Natural killer cell (primary cell): ENCODE measurements at regions not wholly inside any gene's neighbourhood (a gene's known extent, or its start where the extent isn't known, plus 50 kb on each side); places are given as distances from the start of the nearest gene placed in this dataset.

Experiments used
- ATAC-seq, 3 donors: fragments of 150-1000 bp in 2 of 3; fragments of 200-7000 bp in 1 of 3; cut with Tn5 transposase; 1 replicate in 1 of 3; 2 replicates in 2 of 3; pipeline ENCODE4 v1.10.0; 2021; ENCODE audit warnings: mild to moderate bottlenecking in 2 of 3, moderate library complexity in 2 of 3
- DNase-seq, 2 donors: peaks; one replicate each; pipeline versions ENCODE4 v3.0.0 to v3.0.0-alpha.2; 2013 to 2021; ENCODE audit warnings: mixed read lengths in 1 of 2
- H3K27ac ChIP-seq: one replicate; pipeline ENCODE4 v1.5.1; 2013; ENCODE audit warnings: mild to moderate bottlenecking, low read length
- H3K27me3 ChIP-seq: one replicate; pipeline ENCODE4 v1.6.1; 2013; ENCODE audit warnings: low read length; ENCODE audit not compliant: control insufficient read depth, insufficient read depth
- H3K36me3 ChIP-seq: one replicate; pipeline ENCODE4 v1.6.1; 2013; ENCODE audit warnings: low read length; ENCODE audit not compliant: control insufficient read depth, insufficient read depth
- H3K4me1 ChIP-seq: one replicate; pipeline ENCODE4 v1.6.1; 2013; ENCODE audit warnings: low read length; ENCODE audit not compliant: control insufficient read depth, insufficient read depth
- H3K4me3 ChIP-seq: one replicate; pipeline ENCODE4 v1.5.1; 2013; ENCODE audit warnings: low read length
- H3K9me3 ChIP-seq: one replicate; pipeline ENCODE4 v1.6.1; 2013; ENCODE audit warnings: low read length; ENCODE audit not compliant: control insufficient read depth, insufficient read depth
- H3K27ac Mint-ChIP-seq, 2 donors: one replicate each; pipeline ENCODE4 v1.8.0; 2022; ENCODE audit warnings: mild to moderate bottlenecking in 2 of 2, mixed read lengths in 2 of 2, moderate library complexity in 1 of 2
- H3K27me3 Mint-ChIP-seq, 2 donors: one replicate each; pipeline ENCODE4 v1.8.0; 2022; ENCODE audit warnings: low read depth in 2 of 2, mixed read lengths in 2 of 2
- H3K36me3 Mint-ChIP-seq: one replicate; pipeline ENCODE4 v1.8.0; 2022; ENCODE audit warnings: mixed read lengths
- H3K4me1 Mint-ChIP-seq, 2 donors: one replicate each; pipeline ENCODE4 v1.8.0; 2022; ENCODE audit warnings: mixed read lengths in 2 of 2
- H3K4me3 Mint-ChIP-seq: one replicate; pipeline ENCODE4 v1.8.0; 2022; ENCODE audit warnings: mild to moderate bottlenecking, moderate library complexity, mixed read lengths
- H3K9me3 Mint-ChIP-seq, 2 donors: one replicate each; pipeline ENCODE4 v1.8.0; 2022; ENCODE audit warnings: mixed read lengths in 2 of 2
- CTCF ChIP-seq: fragments of 200-600 bp; IDR thresholded peaks from one replicate; pipeline ENCODE4 v1.8.0; 2022; ENCODE audit warnings: antibody characterized with exemption
- WGBS: methylation state at CpG from one replicate; pipeline ENCODE4 v1.1.7; 2013; ENCODE audit warnings: missing lambda C conversion rate; ENCODE audit not compliant: insufficient coverage; 5-methylcytosine and 5-hydroxymethylcytosine counted together
- intact Hi-C: fragments of 100-400 bp; cut with micrococcal nuclease; formaldehyde crosslinking; loops from one replicate; pipeline ENCODE4 v1.14.2; 2022

DNA sequence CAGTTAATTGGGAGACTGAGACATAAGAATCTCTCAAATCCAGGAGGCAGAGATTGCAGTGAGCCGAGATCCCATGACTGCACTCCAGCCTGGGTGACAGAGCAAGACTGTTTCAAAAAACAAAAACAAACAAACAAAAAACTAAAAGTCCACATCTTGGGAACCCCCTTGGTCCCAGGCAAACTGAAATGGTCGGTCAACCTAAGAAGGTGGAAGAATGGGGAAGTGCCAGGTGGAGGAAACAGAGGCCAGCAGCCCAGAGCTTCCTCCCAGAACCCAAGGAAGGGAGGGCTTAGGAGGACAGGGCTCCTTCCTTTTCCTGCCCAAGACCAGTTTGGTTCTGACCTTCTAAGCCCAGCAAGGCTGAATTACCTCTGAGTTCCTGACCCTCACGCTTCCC lies 121.0 kb upstream of the FUT8 start:
- intact Hi-C loops = no loop called here
- Mint-ChIP-seq H3K36me3 (no peaks in the 10 kb centered on the region), H3K9me3 (no peaks in the 10 kb centered on the region), H3K4me3 (no peak overlapping the region), H3K27ac (peak overlapping the region; percentile 59 to 72), H3K27me3 (no peaks in the 10 kb centered on the region), H3K4me1 (peaks cover 33 to 36% of the 10 kb centered on the region in 2 donors)
- peak overlapping the region; percentile 52 for H3K27ac ChIP-seq
- DNase-seq (no peak), ATAC-seq (no peak)
- TF ChIP-seq CTCF = no peak
- no peak overlapping the region for H3K4me3 ChIP-seq
- H3K4me1 ChIP-seq = peaks cover 53% of the 10 kb centered on the region
- no peaks in the 10 kb centered on the region for H3K9me3 ChIP-seq
- 60% methylated on average over 3 of the region's 3 CpGs for WGBS
- H3K36me3 ChIP-seq = no peaks in the 10 kb centered on the region
- H3K27me3 ChIP-seq = no peaks in the 10 kb centered on the region

- Mint-ChIP-seq H3K9me3 (no peaks in the 10 kb centered on the region), H3K27ac (no peak overlapping the region), H3K36me3 (no peaks in the 10 kb centered on the region), H3K4me3 (no peak overlapping the region), H3K27me3 (no peaks in the 10 kb centered on the region), H3K4me1 (peaks cover 9 to 12% of the 10 kb centered on the region in 2 donors)
- Histone ChIP-seq H3K4me1 (peaks cover 25% of the 10 kb centered on the region), H3K36me3 (no peaks in the 10 kb centered on the region), H3K9me3 (no peaks in the 10 kb centered on the region), H3K4me3 (no peak overlapping the region), H3K27me3 (no peaks in the 10 kb centered on the region), H3K27ac (no peak overlapping the region)
- intact Hi-C loops = no loop called here
- 80% methylated on average over 1 of the region's 1 CpG for WGBS
- ATAC-seq (no peak), DNase-seq (no peak)
- TF ChIP-seq CTCF = no peak
Measured at GRCh38 chr14:65294816-65295215, 117.7 kb upstream of the FUT8 start.

DNA sequence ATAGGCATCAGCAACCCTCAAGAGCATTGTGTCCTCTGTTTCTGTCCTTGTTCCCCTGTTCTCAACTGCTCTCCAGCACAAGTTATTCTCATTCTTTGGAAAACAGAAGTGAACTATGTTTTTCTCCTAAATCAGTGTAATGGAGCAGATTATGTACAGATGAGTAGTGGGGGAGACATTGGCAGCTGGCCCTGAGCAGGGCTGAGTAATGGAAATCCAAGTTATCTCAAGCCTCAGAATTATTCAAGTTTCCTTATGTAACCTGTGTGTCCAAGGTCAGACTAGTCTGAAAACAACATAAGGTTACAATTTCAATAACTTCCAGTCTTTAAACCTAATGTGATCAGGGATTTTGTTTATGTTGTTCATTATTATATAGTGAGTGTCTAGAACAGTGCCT lies 116.1 kb upstream of the FUT8 start:
- H3K36me3 Mint-ChIP-seq = no peaks in the 10 kb centered on the region
- TF ChIP-seq CTCF = no peak
- no peaks in the 10 kb centered on the region for H3K9me3 Mint-ChIP-seq
- Histone ChIP-seq H3K4me3 (no peak overlapping the region), H3K27me3 (no peaks in the 10 kb centered on the region), H3K27ac (no peak overlapping the region), H3K4me1 (peaks cover 18% of the 10 kb centered on the region), H3K36me3 (no peaks in the 10 kb centered on the region), H3K9me3 (no peaks in the 10 kb centered on the region)
- H3K27ac Mint-ChIP-seq = no peak overlapping the region
- intact Hi-C loops = no loop called here
- peaks cover 5 to 8% of the 10 kb centered on the region in 2 donors for H3K4me1 Mint-ChIP-seq
- H3K4me3 Mint-ChIP-seq = no peak overlapping the region
- H3K27me3 Mint-ChIP-seq = no peaks in the 10 kb centered on the region
- no peak for DNase-seq
- no peak for ATAC-seq

DNA sequence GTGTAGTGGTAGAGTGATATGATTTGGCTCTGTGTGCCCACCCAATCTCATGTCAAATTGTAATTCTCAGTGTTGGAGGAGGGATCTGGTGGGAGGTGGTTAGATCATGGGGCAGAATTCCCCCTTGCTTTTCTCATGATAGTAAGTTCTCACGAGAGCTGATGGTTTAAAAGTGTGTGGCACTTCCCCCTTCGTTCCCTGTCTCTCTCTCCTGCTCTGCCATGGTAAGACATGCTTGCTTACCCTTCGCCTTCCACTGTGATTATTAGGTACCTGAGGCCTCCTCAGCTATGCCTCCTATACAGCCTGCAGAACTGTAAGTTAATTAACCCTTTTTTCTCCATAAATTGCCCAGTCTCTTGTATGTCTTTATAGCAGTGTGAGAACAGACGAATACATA lies 115.7 kb upstream of the FUT8 start:
- no peak for TF ChIP-seq CTCF
- DNase-seq = no peak
- Mint-ChIP-seq H3K27ac (no peak overlapping the region), H3K27me3 (no peaks in the 10 kb centered on the region), H3K36me3 (no peaks in the 10 kb centered on the region), H3K4me1 (peaks cover 4% of the 10 kb centered on the region in 2 donors), H3K9me3 (no peaks in the 10 kb centered on the region), H3K4me3 (no peak overlapping the region)
- 89% methylated on average over 4 of the region's 4 CpGs for WGBS
- Histone ChIP-seq H3K4me3 (no peak overlapping the region), H3K9me3 (no peaks in the 10 kb centered on the region), H3K27ac (no peak overlapping the region), H3K27me3 (no peaks in the 10 kb centered on the region), H3K36me3 (no peaks in the 10 kb centered on the region), H3K4me1 (peaks cover 15% of the 10 kb centered on the region)
- ATAC-seq = no peak
- intact Hi-C loops = no loop called here
